ENCODE measurements at regions not wholly inside any gene's neighbourhood (a gene's known extent, or its start where the extent isn't known, plus 50 kb on each side); places are given as distances from the start of the nearest gene placed in this dataset.
"Not testable (repeated sequence)": the region's sequence is repeated elsewhere in the genome, so short reads cannot be mapped to it uniquely, and the experiment has no call there.

- DNase-seq, result not testable (repeated sequence)
Measured at GRCh38 chrX:40951407-40951806, 133.8 kb upstream of the USP9X start.

- DNase-seq, result no peak
Measured at GRCh38 chrX:40952855-40953254, 132.4 kb upstream of the USP9X start.

DNA sequence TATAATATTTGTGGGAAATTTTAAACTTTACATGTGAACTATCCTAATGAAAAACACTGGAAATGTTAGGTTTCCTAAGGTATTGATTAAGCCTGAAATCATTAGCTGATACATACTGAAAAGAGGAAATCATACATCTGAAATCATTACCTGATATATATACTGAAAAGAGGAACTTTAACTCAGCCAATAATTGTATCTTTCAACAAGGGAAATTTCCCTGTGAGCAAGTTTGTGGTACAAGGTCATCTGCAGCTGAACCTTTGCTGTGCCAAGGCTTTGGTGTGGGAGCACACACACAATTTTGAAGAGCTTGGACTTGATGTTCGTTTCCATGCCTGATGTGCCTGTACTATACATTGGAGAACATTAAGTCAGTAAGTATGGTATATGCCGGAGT lies 131.9 kb upstream of the USP9X start:
- DNase-seq, result no peak

- DNase-seq, result no peak
Measured at GRCh38 chrX:40960041-40960440, 125.2 kb upstream of the USP9X start.

GRCh38 chrX:40962793-40963407 lies 122.3 kb upstream of the USP9X start:
- no peak for DNase-seq

GRCh38 chrX:40964008-40964407 lies 121.2 kb upstream of the USP9X start:
- no peak for DNase-seq

- DNase-seq, result no peak
Measured at GRCh38 chrX:40964633-40965586, 120.3 kb upstream of the USP9X start.

GRCh38 chrX:40966213-40966820 lies 118.9 kb upstream of the USP9X start:
- DNase-seq, result no peak

DNA sequence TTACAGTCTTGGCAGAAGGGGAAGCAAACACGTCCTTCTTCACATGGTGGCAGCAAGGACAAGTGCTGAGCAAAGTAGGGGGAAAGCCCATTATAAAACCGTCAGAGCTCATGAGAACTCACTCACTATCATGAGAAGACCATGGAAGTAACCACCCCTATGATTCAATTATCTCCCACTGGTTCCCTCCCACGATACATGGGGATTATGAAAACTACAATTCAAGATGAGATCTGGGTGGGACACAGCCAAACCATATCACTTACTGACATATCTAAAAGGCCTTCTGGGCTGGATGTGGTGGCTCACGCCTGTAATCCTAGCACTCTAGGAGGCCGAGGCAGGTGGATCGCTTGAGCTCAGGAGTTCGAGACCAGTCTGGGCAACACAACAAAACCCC lies 117.1 kb upstream of the USP9X start:
- no peak for DNase-seq

- DNase-seq, result no peak
Measured at GRCh38 chrX:40971736-40972135, 113.5 kb upstream of the USP9X start.

DNA sequence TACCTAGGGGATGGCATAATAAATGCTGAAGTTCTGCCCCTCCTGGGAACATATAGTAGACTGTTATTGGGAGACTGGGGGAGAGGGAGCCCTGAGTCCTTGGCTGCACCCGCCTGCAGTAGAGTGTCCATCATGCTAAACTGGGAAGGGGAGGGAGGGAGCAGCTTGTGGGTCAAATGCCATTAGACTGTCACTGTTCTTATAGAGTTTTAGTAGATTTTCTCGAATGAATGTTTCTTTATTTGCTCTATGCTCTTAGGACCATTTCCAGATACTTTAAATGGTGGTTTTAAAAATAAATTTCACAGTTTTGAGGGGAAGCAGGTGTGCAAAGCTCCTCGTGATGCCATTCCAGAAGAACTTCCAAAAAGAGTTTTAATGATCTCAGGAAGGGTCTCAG lies 111.6 kb upstream of the USP9X start:
- no peak for DNase-seq

GRCh38 chrX:40975951-40976350 lies 109.3 kb upstream of the USP9X start:
- DNase-seq, result no peak

- no peak for DNase-seq
Measured at GRCh38 chrX:40976981-40977380, 108.3 kb upstream of the USP9X start.

GRCh38 chrX:40984962-40985361 lies 100.3 kb upstream of the USP9X start:
- no peak for DNase-seq

GRCh38 chrX:40987413-40987812 lies 97.8 kb upstream of the USP9X start:
- no peak for DNase-seq

DNA sequence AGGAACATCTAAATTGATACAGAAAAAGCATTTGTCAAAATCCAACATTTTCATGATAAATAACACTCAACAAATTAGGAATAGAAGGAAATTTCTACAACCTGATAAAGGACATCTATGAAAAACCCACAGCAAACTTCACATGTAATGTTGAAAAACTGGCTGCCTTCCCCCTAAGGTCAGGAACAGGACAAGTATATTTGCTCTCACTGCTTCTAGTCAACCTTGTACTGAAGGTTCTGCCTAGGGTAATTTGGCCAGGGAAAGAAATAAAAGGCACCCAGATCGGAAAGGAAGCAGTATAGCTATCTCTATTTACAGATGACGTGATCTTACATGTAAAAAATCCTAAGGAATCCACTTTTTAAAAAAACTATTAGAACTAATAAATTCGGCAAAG lies 97.1 kb upstream of the USP9X start:
- no peak for DNase-seq

DNA sequence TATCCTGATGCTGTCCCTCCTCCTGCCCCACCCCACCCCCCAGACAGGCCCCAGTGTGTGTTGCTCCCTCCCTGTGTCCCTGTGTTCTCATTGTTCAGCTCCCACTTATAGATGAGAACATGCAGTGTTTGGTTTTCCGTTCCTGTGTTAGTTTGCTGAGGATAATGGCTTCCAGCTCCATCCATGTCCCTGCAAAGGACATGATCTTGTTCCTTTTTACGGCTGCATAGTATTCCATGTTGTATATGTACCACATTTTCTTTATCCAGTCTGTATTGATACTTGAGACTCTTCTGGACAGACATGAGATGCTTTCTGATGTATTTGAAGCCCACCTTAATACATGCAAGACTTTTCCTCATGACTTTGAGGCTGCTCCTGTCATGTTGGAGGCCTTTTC lies 91.8 kb upstream of the USP9X start:
- DNase-seq, result not testable (repeated sequence)

DNA sequence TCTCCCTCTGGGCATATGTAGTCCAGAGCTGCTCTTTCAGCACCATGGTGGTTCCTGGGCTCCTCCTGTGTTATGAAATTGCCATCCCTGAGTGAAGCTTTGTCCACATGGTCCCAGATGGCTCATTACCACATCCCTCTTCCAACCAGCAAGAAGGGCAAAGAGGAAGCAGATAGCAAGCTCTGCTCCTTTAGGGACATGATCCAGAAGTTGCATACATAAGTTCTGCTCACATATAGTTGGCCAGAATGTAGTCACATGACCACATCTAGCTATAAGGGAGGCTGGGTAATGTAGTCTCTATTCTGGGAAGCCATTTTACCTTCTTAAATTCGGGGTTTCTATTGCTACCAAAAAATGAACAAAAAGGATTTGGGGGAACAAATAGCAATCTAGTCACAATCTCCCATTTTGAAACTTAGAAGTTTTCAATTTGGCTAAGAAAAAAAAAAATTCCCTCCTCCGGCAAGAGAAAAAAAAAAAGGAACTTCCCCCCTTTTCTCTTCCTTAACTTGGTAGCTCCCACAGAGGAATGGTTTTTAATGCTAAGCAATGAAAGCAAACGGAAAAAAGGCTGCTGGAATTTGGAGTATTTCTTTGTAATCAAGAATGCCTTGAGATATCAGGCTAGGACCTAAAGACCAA lies 88.2 kb upstream of the USP9X start:
- DNase-seq, result no peak

DNA sequence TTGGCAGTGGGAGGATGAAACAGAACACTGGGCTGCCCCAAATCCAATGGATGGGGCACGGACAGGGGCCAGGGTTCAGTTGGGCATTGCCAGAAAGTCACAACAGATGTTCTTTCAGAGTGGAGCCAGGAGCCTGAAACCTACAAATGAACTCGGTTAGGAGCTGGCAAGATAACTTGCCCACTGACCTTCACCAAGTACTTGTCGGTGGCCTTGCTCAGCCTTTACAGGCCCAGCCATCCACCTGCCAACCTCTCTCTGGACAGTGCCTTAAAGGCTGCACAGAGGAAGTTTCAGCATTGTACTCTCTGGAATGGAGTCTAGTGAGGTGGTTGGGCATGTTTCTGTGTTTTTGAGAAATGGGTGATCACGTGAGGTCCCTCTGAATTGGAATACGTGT lies 87.1 kb upstream of the USP9X start:
- DNase-seq, result no peak

- DNase-seq, result no peak
Measured at GRCh38 chrX:41001327-41001726, 83.9 kb upstream of the USP9X start.

DNA sequence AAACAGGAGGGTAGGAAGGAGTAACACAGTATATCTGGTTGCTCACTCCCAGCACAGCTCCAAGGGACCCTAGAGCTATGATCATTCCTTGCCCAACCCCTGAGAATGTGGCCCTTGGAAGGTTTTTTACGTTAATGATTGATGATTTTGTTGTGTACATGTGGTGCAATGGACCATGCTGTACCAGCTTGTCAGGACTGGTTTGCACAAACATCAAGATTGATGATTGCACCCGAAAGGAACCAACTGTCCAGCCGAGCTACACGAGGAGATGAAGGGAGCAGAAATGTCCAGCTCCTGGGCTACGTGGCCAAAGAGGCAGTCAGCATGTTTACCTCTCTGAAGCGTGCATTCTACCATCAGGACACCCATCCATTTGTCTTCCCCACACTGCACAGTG lies 83.2 kb upstream of the USP9X start:
- no peak for DNase-seq

- DNase-seq, result no peak
Measured at GRCh38 chrX:41003506-41004270, 81.6 kb upstream of the USP9X start.
